GDM1 (cell line): ENCODE measurements at regions not wholly inside any gene's neighbourhood (a gene's known extent, or its start where the extent isn't known, plus 50 kb on each side); places are given as distances from the start of the nearest gene placed in this dataset.

Source experiments
- DNase-seq: peaks from one replicate; lab custom pipeline; 2025; lab: John Stamatoyannopoulos, UW

DNA sequence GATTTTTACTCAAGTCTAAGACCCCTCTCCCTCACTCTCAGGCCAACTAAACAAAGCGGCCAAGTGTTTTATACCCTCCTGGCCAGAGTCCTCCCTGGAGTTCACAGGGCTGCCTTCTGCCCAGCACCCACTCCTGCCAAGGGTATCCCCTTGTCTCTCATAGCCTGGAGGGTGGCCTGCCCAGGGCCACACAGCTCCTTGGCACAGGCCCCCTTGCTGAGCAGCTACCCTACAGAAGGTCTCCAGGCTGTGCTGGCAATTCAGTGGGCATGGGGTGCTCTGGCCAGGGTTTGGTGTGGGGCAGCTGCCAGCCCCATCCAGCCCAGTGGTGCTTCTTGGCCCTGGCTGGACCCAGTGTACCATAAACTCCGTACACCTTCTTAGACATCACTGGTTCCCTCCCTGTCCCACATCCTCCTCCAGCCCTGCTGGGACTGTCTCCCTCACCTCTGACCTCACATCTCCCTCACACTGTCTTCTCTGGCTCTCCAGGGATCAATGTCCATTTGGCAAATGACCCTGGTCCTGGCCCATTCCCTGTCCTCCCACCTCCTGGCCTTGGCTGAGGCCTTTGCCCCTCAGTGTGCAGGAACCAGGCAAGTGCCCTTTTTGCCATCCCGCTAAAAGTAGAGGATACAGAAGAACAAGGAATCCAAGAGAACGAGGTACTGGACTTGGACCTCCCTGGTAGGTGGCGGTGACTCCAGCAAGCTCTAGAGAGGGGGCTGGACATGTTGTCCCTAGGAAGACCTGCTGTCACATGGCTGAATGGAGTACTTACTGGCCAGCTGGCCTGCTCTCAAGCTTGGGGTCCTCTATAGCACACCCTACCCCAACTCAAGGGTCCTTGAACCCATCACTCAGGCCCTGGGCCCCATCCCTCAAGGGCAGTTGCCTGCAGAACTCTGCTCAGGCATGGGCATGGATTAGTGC, 50.0 kb upstream of the TRPM1 start:
- no peak for DNase-seq

DNA sequence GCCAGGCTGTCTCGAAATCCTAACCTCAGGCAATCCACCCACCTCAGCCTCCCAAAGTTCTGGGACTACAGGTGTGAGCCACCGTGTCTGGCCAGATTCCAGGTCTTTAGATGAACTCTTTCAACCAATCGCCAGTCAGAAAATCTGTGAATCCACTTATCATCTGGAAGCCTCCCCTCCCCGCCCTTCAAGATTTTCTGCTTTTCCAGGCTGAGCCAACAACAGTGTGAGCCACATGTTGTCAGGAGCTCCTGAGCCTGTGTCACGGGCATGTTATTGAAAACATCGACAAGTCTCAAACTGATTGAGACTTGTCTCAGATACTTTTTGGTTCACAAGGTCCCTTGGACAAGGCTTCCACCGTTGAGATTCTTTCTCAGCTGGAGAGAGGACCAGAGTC, 52.0 kb upstream of the TRPM1 start:
- no peak for DNase-seq

DNA sequence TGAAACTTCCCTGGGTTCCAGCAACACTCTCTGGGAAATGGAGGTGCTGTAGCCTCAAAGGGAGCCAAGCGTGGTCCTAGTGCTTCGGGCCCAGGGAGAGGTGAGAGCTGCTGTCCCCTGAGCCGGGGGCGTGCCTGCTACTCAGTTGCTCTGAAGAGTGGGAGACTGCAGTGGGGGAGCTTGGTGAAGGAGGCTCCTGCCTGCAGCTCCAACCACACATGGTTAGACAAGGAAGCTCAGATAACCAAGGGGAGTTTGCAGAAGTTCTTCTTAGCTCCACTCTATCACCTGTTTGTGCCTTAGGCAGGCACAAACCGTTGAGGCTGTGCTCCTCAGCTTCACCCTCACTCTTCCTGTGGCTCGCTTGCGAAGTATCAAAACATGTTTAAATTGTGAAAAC, 53.6 kb upstream of the TRPM1 start:
- DNase-seq = no peak

DNA sequence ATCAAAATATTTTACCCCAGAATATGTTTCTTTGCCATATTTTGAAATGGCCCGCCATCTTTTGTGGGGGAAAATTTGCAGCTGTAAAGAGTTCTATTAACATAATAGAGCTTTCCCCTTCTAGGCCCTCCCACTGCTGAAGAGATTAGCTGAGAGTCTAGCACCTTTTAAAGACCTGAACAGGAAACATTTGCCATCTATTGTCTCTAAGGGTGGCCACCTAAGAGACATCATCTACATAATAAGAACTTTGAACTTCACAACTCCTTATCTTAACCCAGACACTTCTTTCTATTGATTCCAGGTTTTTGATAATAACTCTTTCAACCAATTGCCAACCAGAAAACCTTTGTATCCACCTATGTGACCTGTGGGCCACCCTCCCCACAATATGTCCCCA, 54.7 kb upstream of the TRPM1 start:
- DNase-seq = no peak

DNA sequence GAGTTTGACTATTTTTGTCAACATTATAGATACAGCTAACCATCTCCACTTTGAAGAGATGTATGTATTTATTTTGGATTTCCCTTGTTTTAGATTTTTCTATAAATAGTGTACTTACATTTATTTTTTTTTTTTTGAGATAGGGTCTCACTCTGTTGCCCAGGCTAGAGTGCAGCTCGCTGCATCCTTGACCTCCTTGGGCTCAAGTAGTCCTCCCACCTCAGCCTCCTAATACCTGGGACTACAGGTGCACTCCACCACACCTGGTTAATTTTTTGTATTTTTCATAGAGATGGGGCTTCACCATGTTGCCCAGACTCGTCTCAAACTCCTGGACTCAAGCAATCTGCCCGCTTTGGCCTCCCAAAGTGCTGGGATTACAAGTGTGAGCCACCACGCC, 55.3 kb upstream of the TRPM1 start:
- no peak for DNase-seq

DNA sequence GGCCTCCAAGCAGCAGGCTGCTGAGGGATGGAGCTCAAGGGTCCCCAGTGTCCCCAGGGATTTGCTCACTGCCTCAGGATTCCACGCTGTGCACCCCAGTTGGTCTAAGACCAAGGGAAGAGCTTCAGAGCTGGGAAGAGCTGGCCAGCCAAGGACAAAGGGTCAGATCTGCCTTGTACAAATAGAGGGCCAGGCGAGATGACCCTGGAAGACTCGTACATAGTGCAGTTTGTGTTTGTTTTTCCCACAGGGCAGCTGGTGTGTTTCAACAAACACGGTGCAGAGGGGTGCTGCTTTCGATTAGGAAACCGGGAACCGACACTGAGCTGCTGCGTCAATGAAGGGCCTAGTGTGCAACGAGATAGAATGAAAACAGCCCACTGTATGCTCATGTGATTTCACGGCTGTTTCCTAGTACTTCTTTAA, 56.1 kb upstream of the TRPM1 start:
- DNase-seq = no peak

DNA sequence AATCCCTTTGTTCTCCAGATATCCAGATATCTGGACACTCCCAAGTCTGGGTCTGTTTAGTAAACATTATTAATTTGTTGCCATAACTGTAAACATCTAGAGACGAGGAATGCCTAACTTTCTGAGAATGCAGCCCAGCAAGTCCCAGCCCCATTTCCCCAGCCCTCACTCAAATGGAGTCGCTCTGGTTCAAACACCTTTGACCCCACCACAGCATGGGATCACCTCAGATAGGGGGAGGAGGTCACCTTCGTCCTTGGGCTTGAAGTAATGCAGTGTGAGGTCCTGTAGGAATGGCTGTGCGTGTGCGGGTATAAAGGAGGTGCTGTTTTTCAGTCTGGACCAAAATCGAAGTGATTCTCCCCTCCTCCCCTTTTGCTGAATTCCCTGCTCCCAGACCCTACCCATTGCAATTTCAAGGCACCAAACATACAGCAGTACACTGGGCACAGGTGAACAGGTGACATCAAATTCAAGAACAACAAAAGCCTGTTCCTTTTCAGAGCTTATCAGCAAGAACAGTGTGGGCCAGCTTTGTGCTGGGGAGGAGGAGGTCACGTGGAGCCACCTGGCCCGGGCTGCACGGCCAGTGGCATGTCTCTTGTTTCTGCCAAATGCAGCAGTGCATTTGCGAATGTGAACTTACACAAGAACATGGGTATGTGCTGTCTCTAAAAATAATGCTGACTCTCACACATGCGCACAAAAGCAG, 57.5 kb upstream of the TRPM1 start:
- DNase-seq = no peak

DNA sequence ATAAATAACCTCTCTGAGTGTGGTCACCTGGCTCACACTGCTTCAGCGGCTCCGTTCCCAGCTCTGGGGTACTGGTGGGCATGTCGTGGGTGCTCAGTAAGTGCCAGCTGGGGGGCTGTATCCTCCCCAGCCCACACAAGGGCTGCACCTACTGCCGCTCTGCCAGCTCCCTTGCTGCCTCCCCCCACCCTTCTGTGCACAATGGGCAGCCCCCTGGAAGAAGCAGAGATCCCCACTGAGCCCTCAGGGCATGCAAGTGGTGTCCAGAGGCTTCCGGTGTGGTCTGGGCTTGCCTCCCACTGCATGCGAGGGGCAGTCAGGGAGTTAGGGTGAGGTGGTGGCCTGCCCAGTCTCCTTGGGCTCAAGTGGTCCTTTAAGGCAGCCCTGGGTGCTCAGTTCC, 58.3 kb upstream of the TRPM1 start:
- DNase-seq = no peak

DNA sequence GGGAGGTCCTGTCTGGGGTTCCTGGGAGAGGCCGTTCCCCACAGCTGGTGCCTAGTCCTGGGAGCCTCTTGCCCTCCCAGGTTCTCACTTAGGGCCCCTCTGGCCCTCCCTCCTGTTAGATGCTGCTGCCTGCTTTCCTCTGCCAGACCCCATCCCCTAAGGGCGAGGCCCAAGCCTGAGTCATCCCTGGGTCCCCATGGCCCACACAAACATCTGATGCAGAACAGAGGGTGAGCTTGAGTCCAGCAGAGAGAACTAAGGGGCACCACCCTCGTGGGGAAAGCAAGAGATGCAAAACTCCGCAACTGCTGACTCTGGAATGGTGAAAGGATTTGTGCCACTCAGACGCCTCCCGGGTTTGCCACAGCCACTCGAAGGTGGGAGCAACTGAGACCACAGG, 58.8 kb upstream of the TRPM1 start:
- DNase-seq = no peak

DNA sequence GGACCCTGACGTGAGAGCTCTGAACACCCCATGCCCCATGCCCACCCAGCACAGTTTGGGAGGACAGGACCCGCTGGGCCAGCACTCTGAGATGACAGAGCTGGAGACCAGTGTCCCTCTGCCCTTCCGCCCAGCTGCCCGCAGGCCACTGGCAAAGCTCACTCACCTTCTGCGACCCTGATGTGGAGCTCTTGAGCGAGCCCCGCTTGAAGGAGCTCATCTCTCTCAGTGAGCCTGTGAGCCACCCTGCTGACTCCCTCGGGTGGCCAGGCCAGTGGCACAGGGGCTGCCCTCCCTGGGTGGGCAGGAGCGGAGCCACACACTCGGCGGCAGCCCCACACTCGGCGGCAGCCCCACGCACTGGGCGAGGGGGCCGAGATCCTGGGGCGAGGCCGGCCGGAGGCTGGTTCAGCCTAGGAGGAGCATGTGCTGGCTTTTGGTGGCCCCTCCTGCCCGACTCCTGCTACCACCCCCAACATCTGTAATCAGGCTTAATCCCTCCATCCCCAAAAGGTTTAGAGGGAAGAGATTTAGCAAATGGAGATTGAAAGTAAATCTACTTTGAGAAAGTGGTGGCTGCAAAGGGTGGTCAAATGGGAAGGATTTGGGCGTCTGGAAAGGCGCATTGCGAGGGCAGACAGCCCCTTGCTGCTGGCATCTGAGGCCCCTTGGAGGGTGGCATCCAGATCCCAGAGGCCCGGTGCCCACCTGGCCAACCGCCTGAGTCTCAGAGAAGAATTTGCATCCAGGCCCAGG, 59.4 kb upstream of the TRPM1 start:
- DNase-seq = no peak

DNA sequence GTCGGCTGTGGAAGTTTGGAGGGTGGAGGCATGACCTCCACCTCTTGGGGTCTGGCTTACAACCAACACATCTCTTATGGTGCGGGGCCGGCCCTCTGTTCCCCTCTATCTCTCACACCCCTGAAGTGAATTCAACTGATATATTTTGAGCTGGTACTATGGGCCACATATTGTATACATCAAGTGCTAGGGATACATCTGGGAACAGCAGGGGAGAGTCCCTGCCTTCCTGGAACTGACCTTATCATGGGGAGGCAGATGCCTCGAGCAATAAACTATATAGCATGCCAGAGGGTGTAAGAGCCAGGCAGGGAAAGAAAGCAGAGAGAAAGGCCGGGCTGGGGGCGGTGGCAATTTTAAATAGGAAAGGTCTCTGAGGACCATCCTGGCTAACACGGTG, 60.4 kb upstream of the TRPM1 start:
- no peak for DNase-seq

DNA sequence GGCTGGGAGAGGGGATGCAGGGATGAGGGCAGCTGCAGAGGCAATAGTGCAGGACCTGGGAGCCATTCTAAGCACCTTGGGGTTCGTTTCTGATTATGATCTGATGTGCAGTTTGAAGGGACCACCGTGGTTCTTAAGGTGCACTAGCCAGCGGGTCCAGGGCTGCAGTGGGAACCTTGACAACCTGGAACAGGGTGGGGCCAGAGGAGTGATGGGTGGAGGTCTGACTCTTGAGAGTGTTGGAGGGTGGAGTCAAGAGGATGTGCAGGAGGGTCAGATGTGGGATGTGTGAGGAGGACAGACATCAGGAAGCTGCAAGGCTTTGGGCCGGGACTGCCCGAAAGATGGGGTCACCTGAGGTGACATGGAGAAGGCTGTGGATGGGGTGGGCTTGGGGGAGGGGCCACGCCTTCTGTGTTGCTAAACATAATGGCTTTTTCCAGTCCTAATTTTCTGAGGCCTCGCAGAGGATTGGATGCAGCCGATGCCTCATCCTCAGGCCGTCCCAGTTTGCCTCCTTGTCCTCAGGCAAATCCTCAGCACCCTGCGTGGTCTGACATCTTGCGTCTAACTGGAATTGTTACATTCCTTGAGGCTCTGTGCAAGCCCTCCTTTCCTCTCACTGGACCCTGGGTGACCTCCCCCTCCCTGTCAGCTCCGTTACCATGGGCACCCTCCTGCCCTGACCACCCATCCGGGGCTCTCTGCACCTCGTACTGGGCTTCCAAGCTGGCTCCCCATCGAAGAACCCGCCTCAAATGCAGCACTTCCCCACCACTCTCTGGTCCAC, 61.4 kb upstream of the TRPM1 start:
- no peak for DNase-seq

DNA sequence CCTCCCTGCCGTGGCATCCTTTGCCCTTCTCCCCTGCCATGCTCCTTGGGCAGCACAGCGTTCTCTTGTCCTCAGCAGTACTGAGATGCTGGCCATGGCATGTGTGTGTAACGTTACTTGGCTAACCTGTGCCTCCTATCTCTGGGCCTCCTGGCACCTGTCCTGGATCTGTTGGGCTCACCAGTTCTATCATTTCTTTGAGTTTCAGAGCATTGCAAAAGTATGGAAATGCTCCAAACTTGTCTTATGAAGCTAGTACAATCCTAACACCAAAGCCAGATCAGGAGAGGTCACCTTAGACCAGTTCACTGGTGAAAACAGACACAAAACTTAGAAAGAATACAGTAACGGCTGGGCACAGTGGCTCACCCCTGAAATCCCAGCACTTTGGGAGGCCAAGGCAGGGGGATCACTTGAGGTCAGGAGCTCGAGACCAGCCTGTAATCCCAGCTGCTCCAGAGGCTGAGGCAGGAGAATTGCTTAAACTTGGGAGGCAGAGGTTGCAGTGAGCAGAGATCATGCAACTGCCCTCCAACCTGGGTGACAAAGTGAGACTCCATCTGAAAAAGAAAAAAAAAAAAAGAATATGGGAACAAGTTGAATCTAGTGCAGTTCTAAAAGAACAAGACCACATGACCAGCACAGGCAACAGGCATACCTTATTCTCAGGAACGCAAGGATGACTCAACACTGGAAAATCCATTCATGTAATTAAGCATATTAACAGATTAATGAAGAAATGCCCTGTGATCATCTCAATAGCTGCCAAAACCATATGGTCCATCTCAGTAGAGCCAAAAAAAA, 62.4 kb upstream of the TRPM1 start:
- no peak for DNase-seq

DNA sequence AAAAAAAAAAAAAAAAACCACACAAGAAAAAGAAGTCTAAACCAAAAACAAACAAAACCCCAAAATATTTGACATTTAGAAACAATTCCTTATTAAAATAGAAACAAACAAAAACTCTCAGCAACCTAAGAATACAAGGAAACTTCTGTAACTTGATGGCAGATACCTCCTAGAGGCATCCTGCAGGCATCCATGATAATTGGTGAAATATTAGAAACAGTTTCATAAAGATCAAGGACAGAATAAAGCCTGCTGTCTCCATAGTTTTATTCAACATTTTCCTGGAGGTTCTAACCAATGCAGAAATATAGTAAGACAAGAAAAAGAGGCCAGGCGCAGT, 63.0 kb upstream of the TRPM1 start:
- DNase-seq = no peak

DNA sequence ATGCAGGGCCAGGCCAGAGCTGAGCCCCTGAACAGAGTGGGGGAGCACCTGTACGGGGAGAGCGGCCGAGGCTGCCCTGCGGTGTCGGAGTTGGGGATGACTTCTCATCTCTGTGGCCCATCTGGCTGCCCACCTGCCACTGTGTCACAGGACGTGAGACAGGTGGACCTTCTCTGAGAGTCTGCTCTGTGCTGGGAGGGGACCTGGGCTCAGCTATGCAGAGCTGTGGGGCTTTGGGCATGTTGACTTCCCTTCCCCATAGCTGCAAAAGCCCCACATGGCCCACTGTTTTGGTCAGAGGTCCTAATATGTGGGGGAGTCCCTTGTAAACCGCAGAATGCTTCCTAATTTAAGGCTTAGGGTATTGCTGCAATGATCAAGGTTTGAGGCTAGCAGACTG, 68.0 kb upstream of the TRPM1 start:
- no peak for DNase-seq

DNA sequence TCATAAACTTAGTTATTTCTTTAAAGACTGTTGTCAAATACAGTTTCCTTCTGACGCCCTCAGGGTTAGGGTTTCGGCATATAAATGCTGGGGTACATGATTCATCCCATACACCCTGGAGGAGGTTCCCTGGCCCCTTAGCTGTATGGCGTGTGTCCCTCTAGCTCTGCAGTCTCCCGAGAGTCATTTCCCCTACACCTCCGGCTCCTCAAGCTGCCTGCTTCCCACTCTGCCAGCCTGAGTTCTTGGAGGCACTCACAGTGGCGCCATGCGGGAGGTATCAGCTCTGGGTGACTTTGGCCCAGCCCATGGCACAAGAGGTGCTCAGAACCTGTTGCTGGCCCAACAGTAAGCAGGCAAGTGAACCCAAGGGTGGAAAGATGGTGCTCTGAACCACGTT, 70.2 kb upstream of the TRPM1 start:
- DNase-seq = no peak

DNA sequence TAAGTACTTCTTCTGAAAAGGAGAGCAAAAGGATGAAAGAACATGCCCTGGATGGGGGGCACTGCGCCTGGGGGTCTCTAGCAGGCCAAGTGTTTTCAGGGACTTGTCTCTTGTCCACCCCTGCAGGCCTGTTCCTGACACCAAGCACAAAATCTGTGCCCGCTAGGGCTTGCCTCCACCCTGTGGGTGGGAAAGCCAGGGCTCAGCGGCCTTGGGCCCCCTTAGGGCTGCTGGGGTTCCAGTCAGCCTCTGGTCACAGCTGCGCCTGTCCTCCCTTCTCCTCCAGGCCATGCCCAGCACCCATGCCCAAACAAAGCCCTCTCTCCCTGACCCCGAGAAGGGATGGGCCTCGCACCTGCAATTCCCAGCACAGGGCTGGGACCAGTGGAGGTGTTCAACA, 71.1 kb upstream of the TRPM1 start:
- no peak for DNase-seq

DNA sequence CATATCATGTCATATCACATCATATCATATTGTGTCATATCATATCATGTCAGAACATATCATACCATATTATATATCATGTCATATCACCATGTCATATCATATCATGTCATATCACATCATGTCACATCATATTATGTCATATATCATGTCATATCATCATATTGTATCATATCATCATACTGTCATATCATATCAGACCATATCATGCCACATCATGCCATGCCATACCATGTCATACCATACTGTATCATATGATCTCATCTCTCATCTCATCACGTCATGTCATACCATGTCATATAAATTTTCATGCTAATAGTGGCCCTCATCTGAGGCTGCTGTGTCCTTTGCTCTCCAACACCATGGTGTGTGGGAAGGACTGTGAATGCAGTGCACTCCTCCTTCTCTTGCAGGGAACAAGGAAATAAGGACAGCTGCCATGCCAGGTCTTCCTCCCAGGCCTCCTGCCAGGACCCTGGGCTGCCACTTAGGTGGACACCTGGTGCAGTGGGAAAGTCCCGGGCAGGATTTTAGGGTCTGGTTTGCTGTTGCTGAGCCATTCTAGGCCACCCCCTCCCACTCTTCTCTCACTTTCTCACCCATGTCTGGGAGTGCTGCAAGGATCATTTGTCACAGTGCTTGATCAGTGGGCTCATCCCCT, 72.4 kb upstream of the TRPM1 start:
- DNase-seq = no peak

DNA sequence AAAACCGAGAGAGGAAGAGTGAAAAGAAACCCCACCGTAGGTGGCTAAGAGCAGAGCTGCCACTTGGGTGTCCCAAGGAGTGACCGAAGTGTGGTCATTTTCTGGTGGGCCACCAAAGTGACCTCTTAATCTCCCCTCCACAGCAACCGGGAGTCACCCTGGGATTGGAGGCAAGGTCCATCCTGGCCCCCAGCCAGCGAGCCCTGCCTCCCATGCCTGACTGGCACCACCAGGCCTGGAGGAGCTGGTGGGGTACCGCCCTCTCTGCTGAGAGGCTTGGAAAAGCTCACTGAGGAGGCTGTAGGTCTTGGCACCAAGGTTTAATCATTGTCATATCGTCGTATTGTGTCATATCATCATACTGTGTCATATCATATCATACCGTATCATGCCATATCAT, 74.0 kb upstream of the TRPM1 start:
- no peak for DNase-seq

DNA sequence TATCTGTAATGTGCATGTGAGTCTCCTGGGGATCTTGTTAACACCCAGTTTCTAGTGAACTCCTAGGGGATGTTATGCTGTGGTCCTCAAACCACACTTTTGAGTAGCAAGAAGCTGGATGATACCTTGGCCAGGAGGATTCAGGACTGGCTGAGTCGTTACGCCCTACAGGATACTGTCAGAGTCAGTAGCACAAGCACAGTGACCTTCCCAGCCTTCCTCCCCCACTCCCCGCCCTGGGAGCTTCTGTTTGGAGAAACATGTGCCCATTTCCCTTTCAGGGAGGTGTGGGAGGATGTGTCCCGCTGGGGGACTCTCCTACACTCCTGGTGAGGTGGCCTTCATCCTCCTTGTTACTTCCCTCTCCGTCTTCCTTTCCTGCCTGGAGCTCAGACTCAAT, 76.4 kb upstream of the TRPM1 start:
- DNase-seq = no peak

DNA sequence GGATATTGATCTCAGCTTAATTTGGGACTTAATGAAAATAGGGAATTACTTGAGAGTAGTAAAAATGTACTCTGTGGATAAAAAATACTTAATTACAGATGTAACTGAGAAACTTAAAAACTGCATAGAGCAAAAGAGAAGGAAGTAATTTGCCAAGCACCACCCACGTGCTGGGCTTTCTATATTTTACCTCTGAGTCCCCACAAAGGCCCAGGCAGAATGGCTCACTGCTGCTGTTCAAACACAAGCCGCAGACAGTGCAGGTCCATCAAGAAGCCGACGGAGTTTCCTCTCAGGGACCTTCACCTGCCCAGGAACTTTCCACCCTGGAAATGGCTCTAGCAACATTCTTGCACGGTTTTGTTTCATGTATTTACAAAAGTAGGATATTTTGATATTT, 77.2 kb upstream of the TRPM1 start:
- no peak for DNase-seq
